ENCODE measurements at regions not wholly inside any gene's neighbourhood (a gene's known extent, or its start where the extent isn't known, plus 50 kb on each side); places are given as distances from the start of the nearest gene placed in this dataset.

DNA sequence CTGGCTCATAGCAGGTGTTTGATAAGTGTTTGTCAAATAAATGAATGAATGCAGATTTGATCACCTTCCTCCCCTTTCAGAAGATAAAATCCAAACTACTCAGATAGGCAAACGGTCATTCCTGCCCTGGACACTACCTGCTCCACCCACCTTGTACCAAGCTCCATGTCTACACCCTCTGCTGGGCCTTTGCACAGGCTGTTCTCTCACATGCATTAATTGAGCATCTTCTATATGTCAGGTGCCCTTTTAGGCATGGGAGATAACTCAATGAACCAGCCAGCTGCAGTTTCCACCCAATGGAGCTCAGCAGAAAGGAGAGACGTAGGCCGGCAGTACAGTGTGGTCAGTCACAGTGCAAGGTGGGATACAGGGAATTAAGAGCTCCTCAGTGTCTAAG lies 102.3 kb upstream of the CPEB4 start:
- no peak for DNase-seq

DNA sequence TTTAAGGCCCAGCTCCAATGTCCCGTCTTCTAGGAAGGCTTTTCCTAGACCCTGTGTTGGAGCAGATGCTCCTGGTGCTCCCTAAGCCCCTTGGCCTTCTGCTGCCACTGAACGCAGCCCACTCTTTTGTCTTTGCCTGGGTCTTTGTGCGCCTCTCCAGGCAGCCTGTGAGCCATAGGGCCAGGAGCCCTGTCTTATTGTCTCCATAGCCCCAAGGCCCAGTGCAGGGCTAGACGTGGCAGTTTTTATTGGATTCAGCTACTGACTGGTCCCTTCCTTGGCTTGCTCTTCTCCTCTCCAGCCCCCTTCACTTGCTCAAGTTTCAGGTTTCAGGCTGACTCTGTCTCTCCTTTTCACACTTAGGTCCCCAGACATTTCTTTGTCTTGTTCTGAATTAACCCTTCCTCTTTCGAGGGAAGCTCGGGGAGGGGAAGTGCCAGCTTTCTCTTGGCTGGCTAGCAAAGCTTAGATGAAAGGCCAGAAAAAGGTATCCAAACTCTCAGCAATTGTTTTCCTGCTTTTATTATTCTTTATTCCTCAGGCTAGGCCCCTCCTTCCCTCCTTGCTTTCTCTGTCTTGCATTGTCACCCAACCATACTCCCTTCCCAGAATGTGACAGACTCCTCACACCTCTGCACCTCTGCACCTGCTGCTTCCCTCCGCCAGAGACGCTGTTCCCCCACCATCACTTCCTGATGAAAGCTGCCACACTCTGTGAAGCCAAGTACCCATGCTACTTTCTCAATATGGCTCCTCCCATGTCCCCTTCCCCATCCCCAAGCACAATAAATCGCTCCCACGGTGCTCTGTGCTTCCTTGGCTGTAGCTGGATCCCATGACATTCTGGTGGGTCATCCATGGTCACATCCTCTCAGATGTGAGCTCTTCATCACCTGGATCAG lies 101.6 kb upstream of the CPEB4 start:
- DNase-seq: no peak

DNA sequence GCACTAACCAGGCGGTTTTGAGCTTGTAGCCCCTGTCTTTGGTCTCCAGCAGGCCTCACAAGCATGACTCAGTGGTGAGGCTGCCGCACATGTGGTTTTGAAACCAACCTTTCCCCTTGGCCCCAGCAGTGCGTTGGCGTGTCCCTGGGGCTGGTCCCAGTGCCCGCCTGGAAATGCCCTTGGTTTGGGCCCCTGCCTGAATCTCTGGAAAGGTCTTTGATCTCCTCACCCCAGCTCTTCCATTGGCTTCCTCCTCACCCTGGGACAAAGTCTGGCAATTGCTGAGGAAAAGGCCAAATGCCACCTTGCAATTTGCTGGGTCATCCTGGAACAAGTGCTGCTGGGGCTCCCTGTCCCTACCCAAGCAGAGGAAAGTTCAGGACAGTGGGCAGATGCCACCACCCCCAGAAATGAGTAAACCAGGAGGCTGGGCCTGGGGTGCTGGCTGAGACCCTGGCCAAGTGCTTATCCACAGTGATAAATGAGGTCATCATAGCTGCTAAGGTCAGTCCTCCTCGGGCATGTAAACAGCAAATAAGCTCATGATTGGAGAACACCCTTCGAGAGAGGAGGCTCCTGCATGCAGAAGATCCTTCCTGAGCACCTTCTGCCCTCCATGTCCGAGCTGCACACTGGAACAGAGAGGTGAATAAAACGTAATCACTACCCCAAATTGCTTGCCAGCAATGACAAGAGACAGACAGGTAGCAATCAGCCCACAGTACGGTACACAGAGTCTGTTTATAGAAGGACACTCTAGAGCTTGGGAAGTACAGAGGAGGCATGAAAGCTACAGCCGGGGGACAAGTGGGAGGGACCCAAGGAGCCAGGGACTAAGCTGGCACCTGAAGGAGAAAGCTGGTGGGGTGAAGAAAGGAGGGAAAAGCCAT lies 98.9 kb upstream of the CPEB4 start:
- no peak for DNase-seq

DNA sequence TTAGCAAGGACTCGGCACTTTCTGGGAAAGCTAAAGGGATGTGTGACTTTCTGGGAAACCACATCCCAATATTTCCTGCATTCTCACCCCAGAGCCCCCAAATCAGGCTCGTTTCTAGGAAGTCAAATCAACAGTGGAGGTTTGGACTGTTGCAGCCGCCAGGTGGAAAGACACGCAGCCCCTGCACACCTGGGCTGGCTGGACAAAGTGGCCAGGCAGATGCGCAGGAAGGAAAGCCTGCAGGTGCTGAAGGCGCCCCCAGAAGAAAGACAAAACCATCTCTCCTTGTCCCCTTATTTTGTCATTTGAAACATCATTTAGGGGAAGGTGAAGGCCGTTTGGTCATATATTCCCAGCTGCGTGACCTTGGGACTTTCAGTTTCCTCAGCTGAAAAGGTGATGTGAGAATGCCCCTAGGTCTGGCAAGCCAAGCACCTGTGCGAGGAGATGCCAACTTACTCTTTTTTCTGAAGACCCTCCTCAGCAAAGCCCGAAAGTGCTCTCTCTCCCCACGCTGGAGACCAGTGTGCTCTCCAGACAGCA lies 97.9 kb upstream of the CPEB4 start:
- no peak for DNase-seq

DNA sequence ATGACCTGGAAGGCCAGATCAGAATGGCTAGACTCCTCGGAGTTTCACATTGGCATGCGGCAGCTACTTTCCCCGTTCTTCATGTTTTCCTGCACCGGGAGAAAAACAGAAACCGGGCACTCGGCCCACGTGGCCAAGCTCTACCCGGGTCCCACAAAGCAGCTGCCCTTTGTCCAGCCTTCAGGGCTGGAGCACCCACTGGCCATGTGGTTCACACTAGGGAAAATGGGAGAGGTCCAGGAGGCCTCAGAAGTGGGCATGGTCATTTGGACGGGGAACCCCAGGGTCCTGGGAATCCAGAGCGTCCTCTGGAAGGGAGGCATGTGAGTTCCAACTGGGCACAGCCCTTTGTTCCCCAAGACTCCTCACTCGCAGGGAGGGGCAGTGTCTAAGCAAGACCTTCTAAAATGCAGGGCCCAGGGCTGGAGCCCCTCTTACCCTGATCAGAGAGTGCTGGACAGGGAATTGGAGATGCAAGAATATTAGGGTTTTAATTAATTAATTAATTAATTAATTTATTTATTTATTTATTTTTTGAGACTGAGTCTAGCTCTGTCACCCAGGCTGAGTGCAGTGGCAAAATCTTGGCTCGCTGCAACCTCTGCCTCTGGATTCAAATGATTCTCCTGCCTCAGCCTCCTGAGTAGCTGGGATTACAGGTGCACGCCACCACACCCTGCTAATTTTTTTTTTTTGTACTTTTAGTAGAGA lies 97.2 kb upstream of the CPEB4 start:
- DNase-seq: no peak

DNA sequence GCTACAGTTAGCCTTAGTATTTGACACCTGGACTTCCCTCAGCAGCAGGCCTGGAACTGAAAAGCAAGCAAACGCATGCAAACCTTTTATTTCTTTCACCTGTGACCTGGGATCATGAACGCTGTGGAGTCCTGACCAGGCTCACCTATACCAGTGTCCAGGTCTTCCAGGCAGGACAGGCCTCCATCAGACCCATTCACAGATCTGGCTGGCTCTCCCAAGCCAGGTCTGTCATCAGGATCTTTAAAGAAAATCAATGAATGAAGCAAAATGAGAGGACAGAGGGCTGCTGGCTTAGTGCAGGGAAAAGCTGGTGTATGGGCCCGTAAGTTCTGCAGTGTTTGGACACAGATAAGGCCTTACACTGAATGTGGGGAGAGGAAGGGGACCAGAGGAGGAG lies 96.3 kb upstream of the CPEB4 start:
- no peak for DNase-seq

DNA sequence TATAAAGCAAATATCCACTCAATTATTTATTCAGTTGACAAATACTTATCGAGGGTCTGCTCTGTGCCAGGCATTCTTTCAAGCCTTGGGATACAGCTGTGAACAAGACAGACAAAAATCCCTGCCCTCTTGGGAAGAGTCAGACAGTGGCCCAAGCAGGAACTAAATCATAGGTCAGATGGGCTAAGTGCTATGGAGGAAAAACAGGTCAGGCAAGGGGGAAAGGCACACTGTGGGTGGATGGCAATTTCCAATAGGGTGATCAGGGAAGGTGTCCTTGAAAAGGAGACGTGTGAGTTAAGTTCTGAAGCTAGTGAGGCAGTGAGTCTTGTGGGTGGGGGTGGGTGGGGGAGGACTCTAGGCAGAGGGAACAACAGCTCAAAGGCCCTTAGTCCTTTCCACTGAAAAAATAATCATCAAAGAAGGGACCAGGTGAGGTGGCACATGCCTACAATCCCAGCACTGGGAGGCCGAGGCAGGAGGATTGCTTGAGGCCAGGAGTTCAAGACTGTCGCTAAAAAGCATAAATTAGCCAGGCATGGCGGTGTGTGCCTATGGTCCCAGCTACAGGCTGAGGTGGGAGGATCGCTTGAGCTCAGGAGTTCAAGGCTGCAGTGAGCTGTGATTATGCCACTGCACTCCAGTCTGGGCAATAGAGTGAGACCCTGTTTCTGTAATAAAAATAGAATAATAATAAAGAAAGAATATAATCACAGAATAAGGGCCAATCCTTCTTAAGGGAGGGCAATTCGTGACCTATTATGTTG lies 95.2 kb upstream of the CPEB4 start:
- DNase-seq: no peak

DNA sequence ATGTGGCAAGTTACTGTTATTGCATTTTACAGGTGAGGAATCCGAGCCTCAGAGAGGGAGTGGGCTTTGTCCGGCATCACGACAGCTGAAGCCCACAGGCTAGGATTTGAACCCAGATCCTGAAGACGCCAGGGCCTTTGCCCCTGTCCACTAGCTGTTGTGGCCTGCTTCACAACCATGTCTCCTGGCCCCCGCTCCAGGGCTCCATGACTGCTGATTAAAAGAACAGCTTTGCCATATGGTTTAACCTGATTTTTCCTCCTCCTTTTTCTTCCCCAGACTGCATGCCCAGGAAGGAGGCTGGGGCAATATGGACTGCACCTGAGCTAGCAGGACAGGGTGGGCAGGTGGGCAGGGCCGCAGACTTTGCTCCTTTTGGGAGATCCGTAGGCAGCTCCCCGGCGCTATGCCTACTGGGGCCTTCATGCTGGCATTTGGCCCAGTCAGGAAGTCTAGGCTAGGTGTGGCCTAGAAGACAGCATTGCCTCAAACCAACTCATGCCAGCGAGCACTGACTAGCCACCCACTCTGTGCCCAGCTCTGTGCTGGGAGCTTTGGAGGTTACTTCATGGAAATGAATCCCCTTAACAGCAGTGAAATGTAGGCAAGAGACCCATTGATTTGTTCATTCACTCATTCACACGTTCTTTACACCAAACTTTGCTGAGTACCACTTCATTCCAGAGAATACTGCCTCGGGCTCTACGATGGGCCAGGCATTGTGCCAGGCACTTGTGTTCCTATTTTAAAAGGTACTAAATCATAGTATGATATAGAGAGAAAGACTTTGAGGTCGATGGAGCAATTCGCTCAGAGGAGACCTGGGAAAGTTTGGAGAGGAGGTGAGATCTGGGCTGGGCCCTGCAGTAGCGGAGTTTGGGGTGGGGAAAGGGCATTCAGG lies 94.3 kb upstream of the CPEB4 start:
- DNase-seq: no peak

DNA sequence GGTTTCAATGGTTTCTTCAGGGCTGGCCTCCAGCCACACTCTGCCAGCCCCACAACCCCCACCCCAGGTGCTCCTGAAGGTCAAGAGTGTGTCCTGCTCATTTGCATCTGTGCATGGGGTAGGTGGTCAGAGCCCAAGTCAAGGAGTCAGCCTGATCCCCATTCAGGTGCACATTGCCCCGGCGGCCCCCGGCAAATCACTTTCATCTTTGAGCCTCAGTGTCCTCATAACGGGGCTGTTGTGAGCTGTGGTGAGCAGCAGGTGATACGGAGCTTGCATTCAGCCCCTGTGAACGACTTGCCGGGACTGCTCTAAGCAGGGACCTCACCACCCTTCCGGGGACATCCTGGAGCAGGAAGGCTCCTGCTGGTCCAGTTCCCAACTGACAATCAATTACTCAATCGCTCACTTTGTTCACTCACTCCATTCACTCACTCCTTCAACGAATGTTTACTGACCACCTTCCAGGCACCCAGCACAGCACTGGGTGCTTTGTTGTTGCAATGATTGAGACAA lies 93.2 kb upstream of the CPEB4 start:
- DNase-seq: no peak

DNA sequence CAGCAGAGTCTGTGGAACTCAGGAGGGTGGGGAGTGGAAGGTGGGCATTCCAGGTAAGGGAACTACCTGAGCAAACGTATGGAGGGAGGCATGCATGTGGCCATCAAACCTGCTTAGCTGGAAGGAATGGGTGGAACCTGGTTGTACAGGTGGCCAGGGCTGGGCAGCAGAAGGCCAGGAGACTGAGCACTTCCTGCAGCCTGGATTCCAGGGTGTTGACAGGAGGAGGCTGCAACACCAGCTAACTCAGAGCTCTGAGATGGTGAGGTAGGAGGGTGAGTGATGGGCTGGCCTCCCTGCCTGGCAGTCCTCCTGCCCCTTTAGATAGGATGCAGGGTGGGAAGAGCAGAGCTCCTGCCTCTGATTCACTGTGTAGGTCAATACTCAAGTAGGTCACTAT lies 92.5 kb upstream of the CPEB4 start:
- no peak for DNase-seq

DNA sequence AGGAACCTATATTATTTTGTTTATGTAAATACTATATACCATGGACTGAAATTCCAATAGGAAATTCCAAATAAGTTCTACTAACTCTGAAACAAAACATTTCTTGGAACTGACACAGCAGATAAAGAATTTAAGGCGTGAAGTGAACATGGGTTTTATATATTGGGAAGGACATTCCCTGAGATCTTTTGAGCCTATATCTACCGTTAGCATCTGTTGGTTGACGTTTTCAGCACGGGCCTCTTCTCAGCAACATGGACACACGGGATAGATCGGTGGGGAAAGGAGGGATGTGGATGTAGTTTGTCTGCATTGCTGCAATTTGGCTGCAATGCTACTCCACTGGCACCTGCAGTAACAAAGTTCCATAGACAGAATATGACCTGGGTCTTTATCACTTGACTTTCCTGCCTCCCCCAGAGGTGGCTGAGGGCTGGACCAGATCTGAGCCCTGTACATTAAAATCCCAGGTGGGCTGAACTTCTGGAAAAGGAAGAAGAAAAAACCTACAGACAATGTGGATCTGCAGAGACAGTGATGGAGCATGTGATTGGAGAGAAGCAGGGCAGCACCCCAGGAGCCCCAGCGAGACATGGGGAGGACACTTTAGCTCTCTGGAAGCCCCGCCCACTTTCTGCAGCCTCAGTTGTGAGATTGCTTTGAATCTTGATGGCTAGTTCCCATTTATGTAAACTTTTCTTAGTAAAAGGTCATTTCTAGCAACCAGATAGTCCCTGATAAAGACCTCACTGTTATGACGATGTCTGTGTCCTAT lies 91.2 kb upstream of the CPEB4 start:
- no peak for DNase-seq

DNA sequence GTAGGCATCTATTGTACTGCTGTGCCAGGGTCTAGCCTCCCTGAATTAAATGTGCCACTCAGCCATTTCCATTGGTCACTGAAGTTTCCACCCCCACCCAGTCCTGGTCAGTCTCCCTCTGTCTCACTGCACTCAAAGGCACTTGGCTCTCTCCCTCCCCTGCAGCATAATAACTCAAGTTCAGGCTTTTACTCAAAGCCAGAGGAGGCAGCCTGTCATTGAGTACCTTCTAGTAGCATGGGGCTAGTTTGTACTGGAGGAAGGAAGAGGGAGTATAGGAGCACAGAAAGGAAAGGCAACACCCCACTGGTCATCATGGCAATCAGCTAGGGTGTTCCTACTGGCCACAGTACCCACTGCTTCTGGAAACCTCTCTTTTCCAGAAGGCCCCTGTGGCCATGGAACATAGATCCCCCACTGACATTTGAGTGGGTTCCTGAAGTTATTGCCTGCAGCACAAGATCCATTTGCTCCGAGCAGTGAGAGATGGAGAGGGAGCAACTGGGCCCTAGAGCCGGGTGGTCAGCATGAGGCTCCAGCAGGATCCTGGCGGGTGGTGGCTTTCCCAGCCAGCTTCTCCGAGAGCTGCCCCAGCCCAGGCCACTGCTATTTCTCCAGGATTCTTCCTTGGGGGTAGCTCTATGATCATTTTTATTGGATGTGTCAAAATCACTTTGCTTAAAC lies 89.9 kb upstream of the CPEB4 start:
- no peak for DNase-seq

DNA sequence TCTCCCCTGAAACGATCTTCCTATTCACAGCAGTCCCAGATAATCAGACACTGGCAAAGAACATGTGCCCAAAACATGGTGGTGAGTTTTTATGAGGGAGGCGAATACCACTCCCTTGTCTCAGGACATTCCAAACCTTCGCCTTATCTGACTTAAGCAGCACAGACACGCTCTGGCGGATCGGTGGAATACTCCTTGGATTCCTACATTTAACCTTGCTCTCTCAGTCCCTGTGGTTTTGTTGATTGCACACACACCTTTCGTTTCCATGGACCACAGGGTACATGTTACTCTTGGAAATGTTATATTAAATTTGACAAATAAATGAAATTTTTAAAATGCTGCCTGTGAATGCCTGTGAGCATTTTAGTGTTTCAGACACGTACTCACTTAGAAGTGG lies 87.8 kb upstream of the CPEB4 start:
- no peak for DNase-seq

DNA sequence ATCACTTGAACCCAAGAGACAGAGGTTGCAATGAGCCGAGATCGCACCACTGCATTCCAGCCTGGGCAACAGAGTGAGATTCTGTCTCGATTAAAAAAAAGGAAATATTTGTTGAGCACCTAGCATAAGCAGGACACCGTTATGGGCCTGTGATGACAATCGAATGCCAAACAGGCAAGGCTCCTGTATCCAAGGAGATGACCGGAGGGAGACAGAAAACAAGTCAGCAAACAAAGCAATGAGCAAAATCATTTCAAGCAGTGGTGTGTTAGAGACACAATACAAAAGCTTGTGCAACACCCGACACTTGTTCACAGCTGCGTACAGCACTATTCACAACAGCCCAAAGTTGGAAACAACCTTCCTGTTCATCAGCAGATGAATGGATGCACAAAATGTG lies 87.1 kb upstream of the CPEB4 start:
- no peak for DNase-seq

DNA sequence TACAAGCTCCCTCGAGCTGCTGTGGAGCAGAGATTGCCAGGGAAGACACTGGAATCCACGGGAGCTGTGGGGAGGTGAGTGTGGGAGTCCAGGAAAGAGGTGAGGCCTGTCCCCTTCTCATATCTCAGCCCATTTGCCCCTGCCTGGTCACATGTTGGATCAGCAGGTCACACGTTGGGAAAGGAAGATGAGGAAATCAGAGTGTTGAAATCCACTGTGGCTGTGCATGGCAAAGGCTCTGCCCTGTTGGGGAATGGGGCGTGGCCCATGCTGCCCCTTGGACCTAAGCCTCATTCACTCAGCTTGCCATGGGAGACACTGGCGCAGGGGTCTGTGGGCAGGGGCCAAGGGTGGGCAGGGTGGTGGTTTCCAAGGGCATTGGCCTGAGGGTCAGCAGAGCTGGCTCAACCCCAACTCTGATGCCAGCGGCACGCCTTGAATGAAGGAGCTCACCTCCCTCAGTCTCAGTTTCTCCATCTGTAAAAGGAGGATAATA lies 85.4 kb upstream of the CPEB4 start:
- DNase-seq: no peak

DNA sequence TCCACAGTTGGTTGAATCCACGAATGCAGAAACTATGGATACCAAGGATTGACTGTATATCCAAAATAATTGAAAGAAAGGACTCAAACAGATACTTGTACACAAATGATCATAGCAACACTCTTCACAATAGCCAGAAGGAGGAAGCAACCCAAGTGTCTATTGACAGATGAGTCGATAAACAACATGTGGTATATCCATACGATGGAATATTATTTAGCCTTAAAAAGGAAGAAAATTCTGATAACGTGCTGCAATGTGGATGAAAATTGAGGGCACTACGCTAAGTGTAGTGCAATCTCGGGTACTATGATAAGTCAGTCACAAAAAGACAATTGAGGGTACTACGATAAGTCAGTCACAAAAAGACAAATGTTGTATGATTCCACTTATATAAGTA lies 83.6 kb upstream of the CPEB4 start:
- no peak for DNase-seq

DNA sequence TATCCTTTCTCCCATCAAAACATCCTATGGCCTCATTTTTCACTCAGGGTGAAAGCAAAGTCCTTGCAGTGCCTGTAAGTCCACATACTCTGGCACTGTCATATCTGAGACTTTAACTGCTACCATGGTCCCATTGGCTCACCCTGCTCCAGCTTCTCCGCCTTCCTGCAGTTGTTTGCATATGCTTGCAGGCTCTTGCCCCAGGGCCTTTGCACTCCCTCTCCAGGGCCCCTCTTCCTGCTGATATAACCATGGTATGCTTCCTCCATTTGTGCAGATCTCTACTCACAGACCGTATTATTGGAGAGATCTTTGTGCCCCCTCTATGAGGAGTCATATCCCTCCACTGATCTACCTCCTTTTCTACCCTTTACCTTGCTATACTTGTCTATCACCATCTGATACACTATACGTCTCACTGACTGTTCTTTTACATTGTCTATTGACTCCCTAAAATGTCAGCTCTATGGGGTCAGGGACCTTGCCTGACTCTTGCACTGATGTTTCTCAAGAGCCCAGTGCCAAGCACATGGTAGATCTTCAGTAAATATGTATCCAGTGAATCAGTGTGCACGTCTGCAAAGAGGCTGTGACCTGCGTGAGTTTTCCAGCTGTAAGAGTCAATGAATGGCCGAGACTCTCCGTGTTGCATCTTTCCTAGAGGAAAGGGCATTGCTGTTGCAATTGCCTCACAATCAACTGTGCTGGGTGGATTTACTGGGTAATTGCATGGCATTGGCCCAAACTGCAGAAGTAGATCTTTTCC lies 81.7 kb upstream of the CPEB4 start:
- DNase-seq: no peak

DNA sequence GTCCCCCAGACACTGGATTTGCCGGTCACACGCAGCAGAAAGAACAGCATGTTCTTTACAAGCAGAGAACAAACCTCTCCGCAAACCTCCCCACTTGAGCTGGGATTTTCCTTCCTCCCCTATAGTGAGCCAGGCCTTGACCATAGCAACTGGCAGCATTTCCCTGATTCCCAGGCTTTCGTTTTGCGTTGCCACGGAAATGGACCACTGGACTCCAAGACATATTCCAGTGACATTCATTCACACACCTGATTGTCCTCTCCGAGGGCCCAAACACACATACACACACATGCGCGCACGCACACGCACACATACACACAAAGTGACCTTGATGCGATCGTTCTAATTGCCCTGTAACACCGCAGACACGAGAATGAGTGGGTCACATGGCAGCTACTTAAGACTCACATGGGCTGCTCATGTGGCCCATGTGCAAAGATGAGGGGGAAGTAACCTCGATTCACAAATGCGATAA lies 80.9 kb upstream of the CPEB4 start:
- DNase-seq: no peak

All from NCI-H2107 (cell line).